ENCODE measurements at regions not wholly inside any gene's neighbourhood (a gene's known extent, or its start where the extent isn't known, plus 50 kb on each side); places are given as distances from the start of the nearest gene placed in this dataset.

- no peak for TF ChIP-seq CTCF (IDR thresholded peaks at IDR 0.05; ENCODE audit: control extremely low read depth, extremely low read depth, low read depth, missing control alignments)
- CTCF ChIA-PET: no interaction called here
- DNase-seq (ENCODE audit: extremely low spot score): no peak
- POLR2A ChIA-PET: no interaction called here
These were observed 294.4 kb upstream of the NR5A2 start for GRCh38 chr1:199733125-199733524.

GRCh38 chr1:199734186-199734585, 293.3 kb upstream of the NR5A2 start:
- ChIA-PET POLR2A (no interaction called here), CTCF (no interaction called here)

GRCh38 chr1:199735660-199736059, 291.9 kb upstream of the NR5A2 start:
- ChIA-PET CTCF (no interaction called here), POLR2A (no interaction called here)
- TF ChIP-seq CTCF (IDR thresholded peaks at IDR 0.05; ENCODE audit: control extremely low read depth, extremely low read depth, low read depth, missing control alignments): no peak
- no peak for DNase-seq (ENCODE audit: extremely low spot score)

More at GRCh38 chr1:199734186-199734585, 293.3 kb upstream of the NR5A2 start:
- TF ChIP-seq CTCF (IDR thresholded peaks at IDR 0.05; ENCODE audit: control extremely low read depth, extremely low read depth, low read depth, missing control alignments): no peak
- DNase-seq (ENCODE audit: extremely low spot score): no peak

- ChIA-PET CTCF (no interaction called here), POLR2A (no interaction called here)
- no peak for DNase-seq (ENCODE audit: extremely low spot score)
- TF ChIP-seq CTCF (IDR thresholded peaks at IDR 0.05; ENCODE audit: control extremely low read depth, extremely low read depth, low read depth, missing control alignments): no peak
These were observed 290.9 kb upstream of the NR5A2 start for GRCh38 chr1:199736646-199737045.

GRCh38 chr1:199741586-199741985, 285.9 kb upstream of the NR5A2 start:
- ChIA-PET CTCF (no interaction called here), POLR2A (no interaction called here)
- no peak for DNase-seq (ENCODE audit: extremely low spot score)
- TF ChIP-seq CTCF (IDR thresholded peaks at IDR 0.05; ENCODE audit: control extremely low read depth, extremely low read depth, low read depth, missing control alignments): no peak

GRCh38 chr1:199742547-199742946, 285.0 kb upstream of the NR5A2 start:
- TF ChIP-seq CTCF (IDR thresholded peaks at IDR 0.05; ENCODE audit: control extremely low read depth, extremely low read depth, low read depth, missing control alignments): no peak
- no peak for DNase-seq (ENCODE audit: extremely low spot score)
- ChIA-PET POLR2A (no interaction called here), CTCF (no interaction called here)

GRCh38 chr1:199743227-199743626, 284.3 kb upstream of the NR5A2 start:
- DNase-seq (ENCODE audit: extremely low spot score): no peak
- ChIA-PET POLR2A (no interaction called here), CTCF (no interaction called here)
- no peak for TF ChIP-seq CTCF (IDR thresholded peaks at IDR 0.05; ENCODE audit: control extremely low read depth, extremely low read depth, low read depth, missing control alignments)
